ENCODE measurements at regions not wholly inside any gene's neighbourhood (a gene's known extent, or its start where the extent isn't known, plus 50 kb on each side); places are given as distances from the start of the nearest gene placed in this dataset.

GRCh38 chr6:27605401-27606342 is 132.8 kb upstream of the ZNF184 start:
- Histone ChIP-seq H3K27me3 (ENCODE audit: control insufficient read depth, insufficient read depth, low read length) (no peaks in the 10 kb centered on the region), H2BK120ac (ENCODE audit: low read depth, low read length) (no peak overlapping the region), H3K36me3 (ENCODE audit: control insufficient read depth, insufficient read depth, low read length) (no peaks in the 10 kb centered on the region), H3K9me3 (ENCODE audit: control insufficient read depth, insufficient read depth, low read length) (no peaks in the 10 kb centered on the region), H4K5ac (ENCODE audit: low read depth, low read length) (no peak overlapping the region), H3K9ac (ENCODE audit: low read depth, low read length) (no peak overlapping the region), H2AFZ (replicated peaks; ENCODE audit: low read length, poor library complexity) (no peak overlapping the region), H3K9me1 (ENCODE audit: insufficient read depth, low read length) (no peaks in the 10 kb centered on the region), H3K4me1 (ENCODE audit: control insufficient read depth, insufficient read depth, low read length) (no peaks in the 10 kb centered on the region), H3K18ac (ENCODE audit: low read depth, low read length) (no peak overlapping the region), H2BK5ac (ENCODE audit: low read depth, low read length, poor library complexity, severe bottlenecking) (no peak overlapping the region), H2BK20ac (ENCODE audit: low read depth, low read length) (no peak overlapping the region), H3K79me1 (ENCODE audit: low read depth in 1 of 2, low read length in 2 of 2) (no peaks in the 10 kb centered on the region), H3K56ac (ENCODE audit: extremely low read depth, insufficient read depth, low read length) (no peak overlapping the region), H2BK15ac (ENCODE audit: low read depth, low read length) (no peak overlapping the region), H3K14ac (replicated peaks; ENCODE audit: low read depth, low read length) (no peak overlapping the region), H3K4me3 (ENCODE audit: insufficient read depth, low read depth, low read length) (peak overlapping the region; percentile 46; the same call in 1 of the 2 replicates), H4K91ac (ENCODE audit: insufficient read depth, low read depth, low read length) (no peak overlapping the region), H3K4ac (ENCODE audit: low read depth, low read length) (no peak overlapping the region), H4K8ac (ENCODE audit: low read depth in 2 of 2, low read length in 2 of 2) (no peak overlapping the region), H4K20me1 (ENCODE audit: insufficient read depth, low read length) (no peaks in the 10 kb centered on the region), H3K27ac (ENCODE audit: insufficient read depth, low read length) (no peak overlapping the region), H2AK5ac (ENCODE audit: low read depth, low read length) (no peak overlapping the region), H3K23ac (ENCODE audit: low read depth, low read length) (no peak overlapping the region), H2AK9ac (replicated peaks; ENCODE audit: low read depth, low read length, poor library complexity) (no peak overlapping the region), H3K4me2 (ENCODE audit: low read depth, low read length) (peak overlapping the region; percentile 82)
- ChIA-PET POLR2A (ENCODE audit: unreplicated experiment) (no interaction called here), CTCF (no interaction called here)
- no TSS peak for BruUV-seq (replicated peaks)
- DNase-seq (peak; percentile 59), ATAC-seq (ENCODE audit: low read depth) (peak; percentile 87)
- WGBS, 2 experiments (ENCODE audit: extremely low coverage in 2 of 2, insufficient read length in 1 of 2): 7% methylated on average over 12 of the region's 31 CpGs; no CpG with 5 or more reads in 1 of the 2 experiments
- dilution Hi-C loops (cut with HindIII; ENCODE audit: low sequenced_read_pairs, unreplicated experiment): no loop called here
- peak; percentile 71; the same call in 1 of the 2 replicates for TF ChIP-seq FOS (IDR thresholded peaks at IDR 0.05; ENCODE audit: low read depth, low read length)
- no peak for TF ChIP-seq POLR2A (IDR thresholded peaks at IDR 0.05; ENCODE audit: low read depth, low read length)
- no peak for TF ChIP-seq MAFK (IDR thresholded peaks at IDR 0.05; ENCODE audit: low read depth, low read length)
- no peak for TF ChIP-seq CHD1 (IDR thresholded peaks at IDR 0.05; ENCODE audit: low read depth, low read length)
- TF ChIP-seq MXI1 (IDR thresholded peaks at IDR 0.05; ENCODE audit: borderline replicate concordance, low read depth, low read length): no peak
- no peak for TF ChIP-seq BHLHE40 (IDR thresholded peaks at IDR 0.05; ENCODE audit: low read depth, low read length)
- no peak for TF ChIP-seq RFX5 (IDR thresholded peaks at IDR 0.05; ENCODE audit: low read depth, low read length)
- no peak for TF ChIP-seq RCOR1 (IDR thresholded peaks at IDR 0.05; ENCODE audit: insufficient replicate concordance, low read length)
- in situ Hi-C loops (cut with MboI; ENCODE audit: low sequenced_read_pairs): no loop called here
- intact Hi-C loops (cut with micrococcal nuclease): loop anchor here (5.0 kb wide), 1 partner anchor 418 kb away; no protein-coding TSS in a partner anchor

Measured in IMR-90 (cell line).